HEK293 (cell line): ENCODE measurements at regions not wholly inside any gene's neighbourhood (a gene's known extent, or its start where the extent isn't known, plus 50 kb on each side); places are given as distances from the start of the nearest gene placed in this dataset.

ENCODE experiments used
- CTCF ChIP-seq: fragments of 450-650 bp; formaldehyde crosslinking; IDR thresholded peaks from 2 replicates; pipeline ENCODE4 v1.5.1; 2016; ENCODE audit warnings: missing biosample characterization, missing genetic modification characterization
- RBAK ChIP-seq: fragments of 450-650 bp; formaldehyde crosslinking; IDR thresholded peaks from 2 replicates; pipeline ENCODE4 v1.5.1; 2016; ENCODE audit warnings: missing biosample characterization, missing genetic modification characterization
- ZFP41 ChIP-seq: fragments of 450-650 bp; formaldehyde crosslinking; IDR thresholded peaks from 2 replicates; pipeline ENCODE4 v1.5.1; 2016; ENCODE audit warnings: missing biosample characterization, missing genetic modification characterization, borderline replicate concordance
- ZNF10 ChIP-seq: fragments of 450-650 bp; formaldehyde crosslinking; IDR thresholded peaks from 2 replicates; pipeline ENCODE4 v1.5.1; 2017; ENCODE audit warnings: missing biosample characterization, missing genetic modification characterization
- ZNF530 ChIP-seq: fragments of 450-650 bp; formaldehyde crosslinking; IDR thresholded peaks from 2 replicates; pipeline ENCODE4 v1.5.1; 2016; ENCODE audit warnings: low read depth, missing biosample characterization, missing genetic modification characterization
- TF ChIP-seq, protein P1 (sequence below): fragments of 450-650 bp; formaldehyde crosslinking; IDR thresholded peaks from 2 replicates; pipeline ENCODE4 v1.5.1; 2016; ENCODE audit warnings: missing biosample characterization, missing genetic modification characterization

- TF ChIP-seq, protein P1, sequence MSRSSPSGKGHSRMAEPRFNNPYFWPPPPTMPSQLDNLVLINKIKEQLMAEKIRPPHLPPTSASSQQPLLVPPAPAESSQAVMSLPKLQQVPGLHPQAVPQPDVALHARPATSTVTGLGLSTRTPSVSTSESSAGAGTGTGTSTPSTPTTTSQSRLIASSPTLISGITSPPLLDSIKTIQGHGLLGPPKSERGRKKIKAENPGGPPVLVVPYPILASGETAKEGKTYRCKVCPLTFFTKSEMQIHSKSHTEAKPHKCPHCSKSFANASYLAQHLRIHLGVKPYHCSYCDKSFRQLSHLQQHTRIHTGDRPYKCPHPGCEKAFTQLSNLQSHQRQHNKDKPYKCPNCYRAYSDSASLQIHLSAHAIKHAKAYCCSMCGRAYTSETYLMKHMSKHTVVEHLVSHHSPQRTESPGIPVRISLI (tag by site-specific recombination) = no peak
- TF ChIP-seq RBAK (tag by site-specific recombination) = no peak
- no peak for TF ChIP-seq ZNF530
- no peak for TF ChIP-seq CTCF (tag by site-specific recombination)
- TF ChIP-seq ZNF10 (tag by site-specific recombination) = no peak
- TF ChIP-seq ZFP41 (tag by site-specific recombination) = no peak
Observed at GRCh38 chr6:168371981-168372711, 52.6 kb upstream of the DACT2 start.
